Neuronal stem cell (in vitro differentiated cells): ENCODE measurements at regions not wholly inside any gene's neighbourhood (a gene's known extent, or its start where the extent isn't known, plus 50 kb on each side); places are given as distances from the start of the nearest gene placed in this dataset.

ENCODE experiments used
- DNase-seq: peaks from one replicate; pipeline ENCODE4 v3.0.0-alpha.2; 2013; ENCODE audit warnings: low spot score
- H2AFZ ChIP-seq: one replicate; pipeline ENCODE4 v1.6.1; 2013; ENCODE audit warnings: mild to moderate bottlenecking, low read length, inconsistent platforms
- H2AK5ac ChIP-seq: 2 replicates; pipeline ENCODE4 v1.6.1; 2013; ENCODE audit warnings: low read depth, mild to moderate bottlenecking, inconsistent platforms, low read length, moderate library complexity, mixed read lengths
- H2BK120ac ChIP-seq: 2 replicates; pipeline ENCODE4 v1.6.1; 2013; ENCODE audit warnings: low read depth, mild to moderate bottlenecking, inconsistent platforms, low read length, moderate library complexity, mixed read lengths
- H2BK12ac ChIP-seq: one replicate; pipeline ENCODE4 v1.6.1; 2013; ENCODE audit warnings: low read length, inconsistent platforms
- H2BK15ac ChIP-seq: 2 replicates; pipeline ENCODE4 v1.6.1; 2013; ENCODE audit warnings: mild to moderate bottlenecking, low read length, inconsistent platforms, mixed read lengths
- H2BK5ac ChIP-seq: one replicate; pipeline ENCODE4 v1.6.1; 2013; ENCODE audit warnings: inconsistent platforms, mild to moderate bottlenecking, low read length, moderate library complexity
- H3K14ac ChIP-seq: one replicate; pipeline ENCODE4 v1.6.1; 2013; ENCODE audit warnings: low read length, inconsistent platforms
- H3K18ac ChIP-seq: 2 replicates; pipeline ENCODE4 v1.6.1; 2013; ENCODE audit warnings: low read length, inconsistent platforms
- H3K23ac ChIP-seq: 2 replicates; pipeline ENCODE4 v1.6.1; 2013; ENCODE audit warnings: low read depth, mild to moderate bottlenecking, mixed read lengths, low read length, inconsistent platforms; ENCODE audit not compliant: poor library complexity
- H3K27ac ChIP-seq: replicated peaks from 3 replicates; pipeline ENCODE4 v1.5.1; 2013; ENCODE audit warnings: low read length, inconsistent platforms
- H3K27me3 ChIP-seq, 3 experiments: 2 replicates each; pipeline ENCODE4 v1.6.1; 2013; ENCODE audit warnings: low read length in 3 of 3, mild to moderate bottlenecking in 2 of 3, inconsistent platforms in 1 of 3, low read depth in 1 of 3, mixed read lengths in 1 of 3, moderate library complexity in 1 of 3; ENCODE audit not compliant: control insufficient read depth in 3 of 3, insufficient read depth in 3 of 3
- H3K36me3 ChIP-seq, 2 donors: replicated peaks in 1 of 2; 2 replicates each; pipeline ENCODE4 v1.6.1; 2013; ENCODE audit warnings: low read length in 2 of 2; ENCODE audit not compliant: control insufficient read depth in 2 of 2, insufficient read depth in 2 of 2
- H3K4ac ChIP-seq: 2 replicates; pipeline ENCODE4 v1.6.1; 2013; ENCODE audit warnings: inconsistent platforms, mild to moderate bottlenecking, low read length, moderate library complexity
- H3K4me1 ChIP-seq, 2 donors: 1 replicate in 1 of 2; 2 replicates in 1 of 2; pipeline ENCODE4 v1.6.1; 2013; ENCODE audit warnings: low read length in 2 of 2, low read depth in 1 of 2; ENCODE audit not compliant: control insufficient read depth in 2 of 2, insufficient read depth in 1 of 2
- H3K4me2 ChIP-seq: one replicate; pipeline ENCODE4 v1.6.1; 2013; ENCODE audit warnings: mild to moderate bottlenecking, low read length, inconsistent platforms; ENCODE audit not compliant: insufficient read depth, poor library complexity, severe bottlenecking
- H3K4me3 ChIP-seq, 2 donors: 2 replicates each; pipeline ENCODE4 v1.5.1; 2013; ENCODE audit warnings: low read length in 2 of 2, mild to moderate bottlenecking in 2 of 2, inconsistent platforms in 1 of 2, moderate library complexity in 1 of 2
- H3K79me1 ChIP-seq: one replicate; pipeline ENCODE4 v1.6.1; 2013; ENCODE audit warnings: low read depth, mild to moderate bottlenecking, inconsistent platforms, low read length, moderate library complexity
- H3K9ac ChIP-seq: one replicate; pipeline ENCODE4 v1.6.1; 2013; ENCODE audit warnings: mild to moderate bottlenecking, low read depth, low read length, inconsistent platforms; ENCODE audit not compliant: poor library complexity
- H3K9me3 ChIP-seq, 2 donors: replicated peaks in 1 of 2; 2 replicates each; pipeline versions ENCODE3 to v1.6.1; 2013; ENCODE audit warnings: low read length in 2 of 2, mild to moderate bottlenecking in 2 of 2, inconsistent platforms in 1 of 2, low read depth in 1 of 2, mixed read lengths in 1 of 2, moderate library complexity in 1 of 2; ENCODE audit not compliant: control insufficient read depth in 2 of 2, insufficient read depth in 1 of 2
- H4K8ac ChIP-seq: one replicate; pipeline ENCODE4 v1.6.1; 2013; ENCODE audit warnings: low read depth, mild to moderate bottlenecking, inconsistent platforms, low read length, moderate library complexity
- H4K91ac ChIP-seq: one replicate; pipeline ENCODE4 v1.6.1; 2013; ENCODE audit warnings: low read length, low read depth, mild to moderate bottlenecking, inconsistent platforms; ENCODE audit not compliant: poor library complexity
- WGBS, 2 donors: extraction: QIAGEN DNeasy Blood & Tissue Kit; methylation state at CpG; one replicate each; pipeline ENCODE4 v1.1.7; 2013; ENCODE audit warnings: missing lambda C conversion rate in 2 of 2, mixed read lengths in 1 of 2; ENCODE audit not compliant: insufficient read length in 2 of 2, insufficient replicate concordance in 1 of 2; ENCODE audit errors: extremely low coverage in 2 of 2; 5-methylcytosine and 5-hydroxymethylcytosine counted together

DNA sequence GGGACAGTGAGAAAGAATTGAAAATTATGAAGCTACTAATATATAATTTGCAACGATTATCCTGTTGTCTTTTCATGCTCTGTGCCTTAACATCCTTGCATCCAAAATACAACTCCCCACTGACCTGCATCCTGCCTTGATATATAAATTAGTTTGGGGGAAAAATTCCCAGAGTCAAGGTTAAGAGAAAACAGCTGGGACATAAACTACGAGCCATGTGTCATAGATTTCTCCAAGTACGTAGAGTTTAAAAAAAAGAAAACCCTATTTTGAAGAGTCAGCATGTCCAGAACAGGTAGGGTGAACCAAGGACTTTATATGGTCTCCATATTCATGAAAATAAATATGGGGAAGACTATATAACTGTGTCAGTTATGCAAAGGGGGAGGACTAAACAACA lies 123.8 kb upstream of the MARCKS start:
- Histone ChIP-seq H3K14ac (no peak overlapping the region), H2AK5ac (no peak overlapping the region), H2BK120ac (no peak overlapping the region), H2BK15ac (no peak overlapping the region), H2BK12ac (no peak overlapping the region), H3K9ac (no peak overlapping the region), H4K91ac (no peak overlapping the region), H3K79me1 (no peaks in the 10 kb centered on the region), H4K8ac (no peak overlapping the region), H2BK5ac (no peak overlapping the region), H3K4ac (no peak overlapping the region), H3K36me3 (no peaks in the 10 kb centered on the region), H3K4me2 (no peak overlapping the region), H3K23ac (no peak overlapping the region), H3K27ac (no peak overlapping the region), H3K9me3 (no peaks in the 10 kb centered on the region), H3K18ac (no peak overlapping the region), H3K4me3 (no peak overlapping the region), H2AFZ (peak overlapping the region; percentile 37), H3K27me3 (no peaks in the 10 kb centered on the region), H3K4me1 (peaks cover 7 to 23% of the 10 kb centered on the region in 2 donors)
- no peak for DNase-seq
- no CpG with 5 or more reads among the region's 3 CpGs for WGBS, 2 donors

DNA sequence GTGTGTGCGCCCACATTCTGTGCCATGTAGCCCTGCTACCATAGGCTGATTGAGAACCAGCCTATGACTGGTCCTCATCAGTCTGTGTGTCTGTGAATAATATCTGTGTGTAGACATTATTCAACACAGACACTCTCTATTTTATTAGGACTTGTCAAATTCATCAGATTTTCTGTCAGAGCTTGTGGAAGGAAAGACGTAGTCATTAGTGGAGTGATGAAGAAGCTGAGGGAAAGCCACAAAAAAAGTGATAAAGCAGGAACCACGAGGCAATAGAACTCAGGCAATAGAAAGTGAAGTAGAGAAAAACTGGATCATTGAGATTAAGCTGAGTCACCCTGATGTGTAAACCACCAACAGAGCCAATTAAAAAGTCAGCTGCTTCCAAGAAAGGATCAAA lies 122.2 kb upstream of the MARCKS start:
- Histone ChIP-seq H2BK12ac (no peak overlapping the region), H3K18ac (peak overlapping the region; percentile 50), H3K79me1 (no peaks in the 10 kb centered on the region), H3K9ac (no peak overlapping the region), H2AFZ (peak overlapping the region; percentile 17), H4K8ac (no peak overlapping the region), H3K27me3 (no peaks in the 10 kb centered on the region), H3K36me3 (no peaks in the 10 kb centered on the region), H3K4me3 (no peak overlapping the region), H4K91ac (no peak overlapping the region), H3K14ac (no peak overlapping the region), H2BK120ac (no peak overlapping the region), H2BK5ac (no peak overlapping the region), H3K23ac (no peak overlapping the region), H3K27ac (no peak overlapping the region), H3K4ac (no peak overlapping the region), H2BK15ac (no peak overlapping the region), H3K4me2 (no peak overlapping the region), H2AK5ac (no peak overlapping the region), H3K9me3 (no peaks in the 10 kb centered on the region), H3K4me1 (peaks cover 7 to 23% of the 10 kb centered on the region in 2 donors)
- WGBS, 2 donors, result no CpG with 5 or more reads among the region's 3 CpGs
- no peak for DNase-seq

DNA sequence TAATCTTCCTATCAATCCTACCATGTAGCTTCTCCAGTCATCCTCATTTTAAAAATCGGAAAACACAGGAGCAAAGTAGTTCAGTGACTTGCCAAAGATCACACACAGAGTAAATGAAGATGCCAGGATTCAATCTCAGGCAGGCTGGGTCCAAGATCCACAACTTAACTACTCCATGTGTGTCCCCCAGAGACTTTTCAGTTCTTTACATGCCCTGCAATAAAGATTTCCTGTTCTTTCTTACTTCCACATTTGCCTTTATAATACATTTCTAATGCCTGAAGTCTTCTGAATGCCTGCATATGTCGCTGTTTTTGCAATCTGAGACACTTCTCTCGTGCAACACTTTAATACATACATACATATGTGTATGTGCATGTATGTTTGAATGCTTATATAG lies 121.7 kb upstream of the MARCKS start:
- no peaks in the 10 kb centered on the region for H3K27me3 ChIP-seq
- peak overlapping the region; percentile 35 for H2AFZ ChIP-seq
- H3K9me3 ChIP-seq, result no peaks in the 10 kb centered on the region
- H4K91ac ChIP-seq, result no peak overlapping the region
- no peak overlapping the region for H2BK5ac ChIP-seq
- H3K27ac ChIP-seq, result no peak overlapping the region
- H3K18ac ChIP-seq, result no peak overlapping the region
- H3K14ac ChIP-seq, result no peak overlapping the region
- no peak overlapping the region for H3K23ac ChIP-seq
- no peak overlapping the region for H2AK5ac ChIP-seq
- no peak for DNase-seq
- no peak overlapping the region for H3K4me3 ChIP-seq
- no peak overlapping the region for H2BK120ac ChIP-seq
- no peak overlapping the region for H4K8ac ChIP-seq
- no CpG with 5 or more reads among the region's 3 CpGs for WGBS, 2 donors
- H3K4me2 ChIP-seq, result no peak overlapping the region
- H3K4ac ChIP-seq, result no peak overlapping the region
- H3K4me1 ChIP-seq, result peaks cover 7 to 23% of the 10 kb centered on the region in 2 donors
- no peaks in the 10 kb centered on the region for H3K36me3 ChIP-seq
- H2BK12ac ChIP-seq, result no peak overlapping the region
- H3K79me1 ChIP-seq, result no peaks in the 10 kb centered on the region
- H3K9ac ChIP-seq, result no peak overlapping the region
- no peak overlapping the region for H2BK15ac ChIP-seq

DNA sequence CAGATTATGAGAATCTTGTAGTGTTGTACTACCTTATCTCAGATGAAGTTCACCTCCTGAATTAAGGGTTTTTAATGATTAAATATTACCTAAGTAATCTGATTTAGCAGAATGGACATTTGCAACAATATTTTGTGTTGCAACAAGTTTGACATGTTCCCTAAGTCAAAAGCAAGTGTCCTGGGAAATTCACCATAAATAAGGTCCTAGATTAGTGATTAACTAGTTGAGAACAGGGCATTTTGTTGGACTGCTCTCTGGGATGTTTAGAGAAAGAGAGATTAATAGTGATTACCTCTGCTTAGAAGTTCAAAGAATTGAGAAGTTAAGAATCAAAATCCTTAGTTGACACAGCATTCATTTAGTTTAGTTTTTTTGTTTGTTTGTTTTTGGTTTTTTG lies 120.2 kb upstream of the MARCKS start:
- no peak overlapping the region for H3K4me3 ChIP-seq
- no peak overlapping the region for H2BK15ac ChIP-seq
- no peak overlapping the region for H2AFZ ChIP-seq
- H3K23ac ChIP-seq, result no peak overlapping the region
- H3K14ac ChIP-seq, result no peak overlapping the region
- no peak overlapping the region for H2BK12ac ChIP-seq
- H4K91ac ChIP-seq, result no peak overlapping the region
- H2AK5ac ChIP-seq, result no peak overlapping the region
- H3K79me1 ChIP-seq, result no peaks in the 10 kb centered on the region
- no peak overlapping the region for H3K9ac ChIP-seq
- no peak overlapping the region for H3K4me2 ChIP-seq
- H4K8ac ChIP-seq, result no peak overlapping the region
- DNase-seq, result no peak
- H3K18ac ChIP-seq, result no peak overlapping the region
- no peaks in the 10 kb centered on the region for H3K27me3 ChIP-seq
- no peak overlapping the region for H3K4ac ChIP-seq
- H3K9me3 ChIP-seq, result no peaks in the 10 kb centered on the region
- no peak overlapping the region for H2BK5ac ChIP-seq
- no peak overlapping the region for H3K27ac ChIP-seq
- no peaks in the 10 kb centered on the region for H3K36me3 ChIP-seq
- H2BK120ac ChIP-seq, result no peak overlapping the region
- H3K4me1 ChIP-seq, result peaks cover 4 to 21% of the 10 kb centered on the region in 2 donors
